Mucosa of rectum (tissue), 2 donors: ENCODE measurements at regions not wholly inside any gene's neighbourhood (a gene's known extent, or its start where the extent isn't known, plus 50 kb on each side); places are given as distances from the start of the nearest gene placed in this dataset.
"Not testable (repeated sequence)": the region's sequence is repeated elsewhere in the genome, so short reads cannot be mapped to it uniquely, and the experiment has no call there.

Source experiments
- H3K27ac ChIP-seq, 2 donors: one replicate each; pipeline ENCODE4 v1.7.0; 2013; ENCODE audit warnings: inconsistent platforms in 2 of 2, low read depth in 2 of 2, low read length in 2 of 2
- H3K27me3 ChIP-seq, 2 donors: one replicate each; pipeline ENCODE4 v1.7.0; 2013; ENCODE audit warnings: low read length in 2 of 2; ENCODE audit not compliant: control insufficient read depth in 2 of 2, insufficient read depth in 2 of 2
- H3K36me3 ChIP-seq, 2 donors: one replicate each; pipeline ENCODE4 v1.7.0; 2013; ENCODE audit warnings: low read length in 2 of 2; ENCODE audit not compliant: control insufficient read depth in 2 of 2, insufficient read depth in 2 of 2
- H3K4me1 ChIP-seq, 2 donors: one replicate each; pipeline ENCODE4 v1.7.0; 2013; ENCODE audit warnings: low read length in 2 of 2, mild to moderate bottlenecking in 1 of 2; ENCODE audit not compliant: control insufficient read depth in 2 of 2, insufficient read depth in 2 of 2
- H3K4me3 ChIP-seq, 2 donors: one replicate each; pipeline ENCODE4 v1.7.0; 2013; ENCODE audit warnings: low read length in 2 of 2
- H3K9ac ChIP-seq, 2 donors: one replicate each; pipeline ENCODE4 v1.7.0; 2013; ENCODE audit warnings: low read length in 2 of 2, low read depth in 1 of 2, mild to moderate bottlenecking in 1 of 2
- H3K9me3 ChIP-seq, 2 donors: one replicate each; pipeline ENCODE4 v1.7.0; 2013; ENCODE audit warnings: low read length in 2 of 2; ENCODE audit not compliant: control insufficient read depth in 2 of 2
- donor health status: healthy.
- donor health status: Normal muscosa, but diverticular disease.

DNA sequence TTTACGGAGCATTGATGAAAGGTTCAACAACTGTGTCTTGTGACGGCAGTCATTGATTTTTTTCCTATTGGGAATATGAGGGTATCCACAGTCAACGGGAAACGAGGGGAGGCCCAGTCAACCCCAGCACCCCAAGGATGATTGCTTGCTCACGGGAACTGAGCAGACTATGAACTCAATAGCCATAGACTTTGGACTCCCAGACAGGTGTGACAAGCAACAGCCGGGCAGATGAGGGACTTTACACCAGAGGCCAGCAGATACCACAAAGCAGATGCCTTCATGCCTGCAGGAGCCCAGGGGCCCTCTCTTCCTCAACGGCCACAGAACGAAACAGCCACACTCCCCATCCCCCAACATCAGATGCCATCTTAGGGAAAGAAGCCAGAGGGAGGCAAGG, 80.3 kb upstream of the FLT1 start:
- Histone ChIP-seq H3K9ac (no peak overlapping the region), H3K36me3 (no peaks in the 10 kb centered on the region)

DNA sequence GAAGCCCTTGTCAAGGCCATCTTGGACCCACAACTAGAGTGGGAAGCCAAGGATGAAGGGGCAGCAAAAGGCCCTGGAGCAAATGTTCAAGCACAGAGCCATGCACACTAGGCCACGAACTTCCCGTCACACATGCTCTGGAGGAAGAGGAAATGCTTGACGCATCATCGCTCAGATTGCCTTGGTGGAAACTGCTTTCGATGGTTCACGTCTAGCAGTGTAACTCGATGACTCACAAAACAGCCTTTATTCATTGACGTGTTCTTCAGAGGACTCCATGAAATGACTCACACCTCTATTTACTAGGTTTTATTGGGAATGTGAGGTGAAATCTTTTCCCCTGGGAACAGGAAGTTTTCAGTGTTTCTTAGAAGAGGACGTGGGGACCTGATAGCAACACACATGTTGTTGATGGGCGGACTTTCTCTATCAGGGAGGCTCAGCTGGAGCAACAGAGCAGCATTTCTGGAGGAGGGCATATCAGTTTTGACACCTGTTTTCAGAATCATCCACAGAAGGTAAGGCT, 79.8 kb upstream of the FLT1 start:
- H3K9ac ChIP-seq, result no peak overlapping the region
- no peak overlapping the region for H3K4me3 ChIP-seq
- no peaks in the 10 kb centered on the region for H3K27me3 ChIP-seq
- peaks cover 0 to 8% of the 10 kb centered on the region in 2 donors for H3K4me1 ChIP-seq
- H3K36me3 ChIP-seq, result no peaks in the 10 kb centered on the region
- H3K9me3 ChIP-seq, result no peaks in the 10 kb centered on the region
- peak overlapping the region in 1 of 2 donors; percentile 55 for H3K27ac ChIP-seq

More for the DNA sequence above, 80.3 kb upstream of the FLT1 start:
- Histone ChIP-seq H3K4me3 (no peak overlapping the region), H3K27ac (peak overlapping the region in 1 of 2 donors; percentile 55), H3K27me3 (no peaks in the 10 kb centered on the region), H3K9me3 (no peaks in the 10 kb centered on the region), H3K4me1 (peaks cover 0 to 8% of the 10 kb centered on the region in 2 donors)

DNA sequence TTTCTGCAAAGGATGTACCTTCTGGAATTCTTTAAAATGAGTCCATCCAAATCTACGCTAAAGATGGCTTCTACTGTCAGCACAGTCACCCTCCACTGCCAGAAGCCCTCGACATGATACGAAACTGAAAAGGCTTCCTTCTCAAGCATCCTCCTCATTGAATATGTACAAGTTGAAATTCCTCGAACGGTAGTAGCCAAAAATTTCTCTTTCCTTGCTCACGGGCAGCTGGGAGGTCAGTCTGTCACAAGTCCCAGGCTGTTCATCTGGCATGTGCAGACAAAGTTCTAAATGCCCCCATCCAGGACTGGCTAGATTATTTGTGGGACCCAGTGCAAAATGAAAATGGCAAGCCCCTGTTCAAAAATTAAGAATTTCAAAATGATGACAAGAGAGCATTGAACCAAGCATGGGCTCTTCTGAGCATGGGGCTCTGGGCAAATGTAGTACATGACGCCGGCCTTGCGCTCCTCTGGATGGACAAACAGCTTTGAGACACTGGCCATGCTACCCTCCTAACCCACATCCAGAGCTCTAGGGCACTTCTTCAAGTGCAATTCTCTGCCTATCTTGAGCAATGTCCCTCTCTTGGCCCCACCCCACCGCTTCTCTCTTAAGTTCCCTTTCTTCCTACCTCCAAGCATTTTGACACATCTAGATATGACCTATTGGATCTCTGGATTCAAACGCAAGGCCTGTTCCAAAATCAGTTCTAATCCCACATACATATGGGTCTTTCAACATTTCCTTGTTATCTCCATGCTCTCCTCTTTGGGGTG, 78.9 kb upstream of the FLT1 start:
- H3K9ac ChIP-seq, result no peak overlapping the region
- no peaks in the 10 kb centered on the region for H3K9me3 ChIP-seq
- peak overlapping the region in 1 of 2 donors; percentile 31 for H3K27ac ChIP-seq
- no peaks in the 10 kb centered on the region for H3K27me3 ChIP-seq
- H3K4me3 ChIP-seq, result no peak overlapping the region
- H3K4me1 ChIP-seq, result peaks cover 0 to 8% of the 10 kb centered on the region in 2 donors
- H3K36me3 ChIP-seq, result no peaks in the 10 kb centered on the region

DNA sequence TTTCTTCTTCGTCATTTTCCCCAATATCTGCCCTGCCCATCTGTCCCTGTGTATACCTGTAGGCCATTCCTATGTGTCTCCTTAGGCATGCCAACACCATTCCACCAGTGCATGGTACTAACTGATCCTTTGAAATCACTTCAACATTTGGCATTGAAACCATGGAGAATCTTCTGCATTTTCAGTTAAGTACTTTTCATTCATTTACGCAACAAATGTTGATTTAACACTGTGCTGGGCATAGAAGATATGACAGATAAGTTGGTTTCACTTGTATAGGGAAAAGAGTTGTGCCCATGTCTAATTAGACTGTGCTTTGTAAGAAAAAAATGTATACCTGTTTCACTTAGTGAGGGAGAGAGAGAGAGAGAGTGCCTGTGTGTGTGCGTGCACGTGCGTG, 77.9 kb upstream of the FLT1 start:
- no peaks in the 10 kb centered on the region for H3K9me3 ChIP-seq
- no peak overlapping the region for H3K9ac ChIP-seq
- peaks cover 0 to 8% of the 10 kb centered on the region in 2 donors for H3K4me1 ChIP-seq
- H3K4me3 ChIP-seq, result no peak overlapping the region
- no peaks in the 10 kb centered on the region for H3K27me3 ChIP-seq
- H3K36me3 ChIP-seq, result no peaks in the 10 kb centered on the region
- no peak overlapping the region for H3K27ac ChIP-seq

DNA sequence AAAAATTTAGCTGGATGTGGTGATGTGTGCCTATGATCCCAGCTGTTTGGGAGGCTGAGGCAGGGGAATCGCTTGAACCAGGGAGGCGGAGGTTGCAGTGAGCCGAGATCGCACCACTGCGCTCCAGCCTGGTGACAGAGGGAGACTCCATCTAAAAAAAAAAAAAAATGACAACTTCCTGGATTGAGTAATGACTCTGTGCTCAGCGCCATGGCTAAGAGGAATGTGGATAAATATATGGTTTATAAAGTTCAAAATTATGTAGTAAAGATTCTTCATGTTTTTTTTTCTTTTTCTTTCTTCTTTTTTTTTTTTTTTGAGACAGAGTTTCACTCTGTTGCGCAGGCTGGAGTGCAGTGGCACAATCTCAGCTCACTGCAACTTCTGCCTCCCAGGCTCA, 75.4 kb upstream of the FLT1 start:
- not testable (repeated sequence) for H3K9me3 ChIP-seq, H3K36me3 ChIP-seq, H3K4me3 ChIP-seq, H3K27me3 ChIP-seq, H3K4me1 ChIP-seq, H3K27ac ChIP-seq, H3K9ac ChIP-seq

DNA sequence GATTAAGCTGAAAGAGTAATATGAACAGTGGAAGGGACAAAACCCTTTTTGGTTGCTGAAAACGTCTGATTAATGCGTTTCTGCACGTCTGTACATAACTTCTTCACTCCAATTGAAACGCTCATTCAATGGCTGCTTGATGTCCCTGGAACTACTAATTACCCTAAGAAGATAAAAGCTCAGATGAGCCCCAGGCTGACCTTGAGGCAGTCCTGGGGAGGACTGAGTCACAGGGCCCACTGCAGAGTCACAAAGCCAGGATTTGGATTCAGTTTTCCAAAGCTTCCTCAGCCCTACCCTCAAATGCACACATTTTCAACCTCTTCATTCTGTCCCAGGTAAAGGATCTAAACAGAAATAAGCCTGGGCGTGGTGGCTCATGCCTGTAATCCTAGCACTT, 75.0 kb upstream of the FLT1 start:
- Histone ChIP-seq H3K4me1 (peaks cover 0 to 1% of the 10 kb centered on the region in 2 donors), H3K9ac (no peak overlapping the region), H3K4me3 (no peak overlapping the region), H3K27ac (no peak overlapping the region), H3K9me3 (no peaks in the 10 kb centered on the region), H3K27me3 (no peaks in the 10 kb centered on the region), H3K36me3 (no peaks in the 10 kb centered on the region)

DNA sequence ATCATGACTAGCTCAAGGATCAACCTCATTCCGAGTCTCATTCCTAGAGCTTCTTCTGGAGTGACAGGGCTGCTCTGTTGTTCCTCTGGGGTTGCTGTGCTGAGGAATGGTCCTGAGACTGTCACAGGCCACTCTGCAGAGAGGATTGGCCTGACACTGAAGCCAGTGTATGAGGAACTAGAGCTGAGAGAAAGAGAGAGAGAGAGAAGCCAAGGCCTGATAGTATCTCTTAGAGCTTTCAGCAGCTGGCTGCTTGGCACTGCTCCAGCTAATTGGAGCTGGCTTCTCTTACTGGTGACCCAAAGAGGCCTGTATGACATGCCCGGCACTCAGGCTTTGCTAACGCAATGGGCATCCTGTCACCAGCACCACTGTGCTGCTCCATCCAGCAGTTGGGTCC, 73.4 kb upstream of the FLT1 start:
- Histone ChIP-seq H3K4me1 (peaks cover 0 to 5% of the 10 kb centered on the region in 2 donors), H3K4me3 (no peak overlapping the region), H3K27ac (no peak overlapping the region), H3K9me3 (no peaks in the 10 kb centered on the region), H3K9ac (no peak overlapping the region), H3K27me3 (no peaks in the 10 kb centered on the region), H3K36me3 (no peaks in the 10 kb centered on the region)

DNA sequence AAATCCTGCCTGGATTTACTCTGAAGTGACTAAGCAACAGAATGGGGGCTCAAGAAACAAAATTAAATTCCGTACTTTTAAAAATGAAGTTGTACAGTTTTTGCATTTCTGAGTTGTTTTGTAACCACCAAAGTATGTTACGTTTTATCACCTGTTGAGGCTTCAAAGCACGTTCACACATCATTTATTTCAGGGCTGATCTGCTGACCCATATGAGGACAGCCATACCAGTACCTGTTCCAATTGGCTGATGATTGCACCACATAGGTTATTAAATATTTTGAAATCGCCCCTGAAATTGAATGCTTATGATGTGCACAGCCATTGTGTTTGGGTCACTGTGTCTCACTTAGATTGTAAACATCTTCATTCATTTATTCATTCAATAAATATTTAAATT, 72.0 kb upstream of the FLT1 start:
- H3K4me3 ChIP-seq, result no peak overlapping the region

DNA sequence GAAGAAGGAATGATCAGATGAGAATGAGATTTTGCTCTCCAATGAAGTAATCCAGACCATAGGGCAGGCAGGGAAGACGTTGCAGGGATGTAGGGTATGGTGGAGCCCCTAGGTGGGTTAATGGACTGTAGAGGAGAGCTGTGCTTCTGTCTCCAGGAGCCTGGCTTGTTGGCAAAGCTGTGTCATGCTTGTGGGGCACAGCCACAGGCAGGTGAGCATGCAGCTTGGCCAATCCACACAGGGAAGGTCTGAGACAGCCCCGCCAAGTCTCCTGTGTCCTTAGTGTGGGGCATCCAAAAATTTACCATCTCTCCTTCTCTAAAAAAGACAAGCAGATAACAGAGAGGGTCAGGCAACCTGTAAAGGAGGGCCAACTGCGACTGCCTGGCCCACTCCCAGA, 71.4 kb upstream of the FLT1 start:
- H3K4me3 ChIP-seq, result no peak overlapping the region
- H3K9me3 ChIP-seq, result no peaks in the 10 kb centered on the region
- H3K27me3 ChIP-seq, result no peaks in the 10 kb centered on the region
- peaks cover 0 to 5% of the 10 kb centered on the region in 2 donors for H3K4me1 ChIP-seq
- no peak overlapping the region for H3K27ac ChIP-seq
- H3K36me3 ChIP-seq, result no peaks in the 10 kb centered on the region
- H3K9ac ChIP-seq, result no peak overlapping the region

More for the DNA sequence above, 72.0 kb upstream of the FLT1 start:
- peaks cover 0 to 5% of the 10 kb centered on the region in 2 donors for H3K4me1 ChIP-seq
- H3K9ac ChIP-seq, result no peak overlapping the region
- H3K27ac ChIP-seq, result no peak overlapping the region
- no peaks in the 10 kb centered on the region for H3K36me3 ChIP-seq
- no peaks in the 10 kb centered on the region for H3K9me3 ChIP-seq
- no peaks in the 10 kb centered on the region for H3K27me3 ChIP-seq

DNA sequence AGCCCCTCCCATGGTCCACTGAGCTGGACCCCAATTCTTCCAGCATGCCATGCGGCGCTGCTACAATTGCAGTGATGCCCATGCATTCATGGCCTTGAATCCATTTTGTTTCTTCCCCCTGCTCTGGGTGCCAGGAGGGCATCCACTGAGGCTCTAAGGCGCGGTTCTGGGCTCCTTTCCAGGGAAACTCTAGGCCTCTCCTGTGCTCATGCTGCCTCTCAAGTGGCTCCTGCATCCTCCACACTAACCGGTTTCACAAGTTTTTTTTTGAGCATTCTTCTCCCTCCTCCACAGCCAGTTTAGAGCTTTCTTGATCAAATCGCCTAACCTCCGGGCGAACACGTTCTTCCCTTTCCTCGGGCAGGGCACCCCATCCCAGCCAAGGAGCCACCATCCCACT, 69.1 kb upstream of the FLT1 start:
- Histone ChIP-seq H3K27me3 (no peaks in the 10 kb centered on the region), H3K4me3 (no peak overlapping the region), H3K9ac (no peak overlapping the region), H3K36me3 (no peaks in the 10 kb centered on the region), H3K4me1 (peaks cover 0 to 5% of the 10 kb centered on the region in 2 donors), H3K9me3 (no peaks in the 10 kb centered on the region), H3K27ac (no peak overlapping the region)
